H9 (cell line): ENCODE measurements at regions not wholly inside any gene's neighbourhood (a gene's known extent, or its start where the extent isn't known, plus 50 kb on each side); places are given as distances from the start of the nearest gene placed in this dataset.
A peak's percentile ranks its signal among the peaks of the same experiment; 100 is the strongest.

Source experiments
- DNase-seq: peaks from one replicate; pipeline ENCODE4 v3.0.0-alpha.2; 2017
- H2AFZ ChIP-seq: one replicate; pipeline ENCODE4 v1.6.1; 2013; ENCODE audit warnings: mild to moderate bottlenecking, low read length, control low read depth, moderate library complexity
- H2AK5ac ChIP-seq: 2 replicates; pipeline ENCODE4 v1.6.1; 2013; ENCODE audit warnings: low read length, control low read depth, mixed read lengths; ENCODE audit not compliant: insufficient read length
- H2BK120ac ChIP-seq: one replicate; pipeline ENCODE4 v1.6.1; 2013; ENCODE audit warnings: low read depth, mild to moderate bottlenecking, low read length, control low read depth, inconsistent platforms; ENCODE audit not compliant: poor library complexity, severe bottlenecking
- H2BK12ac ChIP-seq: 2 replicates; pipeline ENCODE4 v1.6.1; 2013; ENCODE audit warnings: low read length, control low read depth, mixed read lengths, low read depth; ENCODE audit not compliant: insufficient read length
- H2BK15ac ChIP-seq: 2 replicates; pipeline ENCODE4 v1.6.1; 2013; ENCODE audit warnings: low read depth, low read length, control low read depth
- H2BK20ac ChIP-seq: one replicate; pipeline ENCODE4 v1.6.1; 2013; ENCODE audit warnings: low read depth, mild to moderate bottlenecking, low read length, control low read depth, inconsistent platforms; ENCODE audit not compliant: poor library complexity, severe bottlenecking
- H2BK5ac ChIP-seq: 2 replicates; pipeline ENCODE4 v1.6.1; 2013; ENCODE audit warnings: low read length, control low read depth, mixed read lengths; ENCODE audit not compliant: insufficient read length
- H3K14ac ChIP-seq: 2 replicates; pipeline ENCODE4 v1.6.1; 2013; ENCODE audit warnings: low read length, control low read depth; ENCODE audit not compliant: insufficient read depth
- H3K18ac ChIP-seq: 2 replicates; pipeline ENCODE4 v1.6.1; 2013; ENCODE audit warnings: low read depth, mild to moderate bottlenecking, mixed read lengths, low read length, control low read depth; ENCODE audit not compliant: insufficient read length
- H3K23ac ChIP-seq: 2 replicates; pipeline ENCODE4 v1.6.1; 2013; ENCODE audit warnings: low read length, control low read depth, mixed read lengths, low read depth; ENCODE audit not compliant: insufficient read length
- H3K23me2 ChIP-seq: 2 replicates; pipeline ENCODE4 v1.6.1; 2013; ENCODE audit warnings: low read depth, mild to moderate bottlenecking, mixed read lengths, low read length, control low read depth; ENCODE audit not compliant: insufficient read length, poor library complexity, severe bottlenecking
- H3K27ac ChIP-seq: 2 replicates; pipeline ENCODE4 v1.5.1; 2013; ENCODE audit warnings: low read length, control low read depth, mixed read lengths, low read depth; ENCODE audit not compliant: insufficient read length
- H3K27me3 ChIP-seq: 2 replicates; pipeline ENCODE4 v1.6.1; 2013; ENCODE audit warnings: low read length, control low read depth, inconsistent platforms; ENCODE audit not compliant: insufficient read depth
- H3K4ac ChIP-seq: 2 replicates; pipeline ENCODE4 v1.6.1; 2013; ENCODE audit warnings: low read depth, mild to moderate bottlenecking, control low read depth, inconsistent platforms, low read length, moderate library complexity
- H3K4me1 ChIP-seq: 2 replicates; pipeline ENCODE4 v1.6.1; 2013; ENCODE audit warnings: low read length, control low read depth, inconsistent platforms; ENCODE audit not compliant: insufficient read depth
- H3K4me2 ChIP-seq: 2 replicates; pipeline ENCODE4 v1.6.1; 2013; ENCODE audit warnings: low read length, control low read depth, mixed read lengths; ENCODE audit not compliant: insufficient read length, insufficient read depth
- H3K56ac ChIP-seq: 2 replicates; pipeline ENCODE4 v1.6.1; 2013; ENCODE audit warnings: low read depth, mild to moderate bottlenecking, mixed read lengths, low read length, control low read depth; ENCODE audit not compliant: insufficient read length
- H3K79me1 ChIP-seq: 2 replicates; pipeline ENCODE4 v1.6.1; 2013; ENCODE audit warnings: low read depth, mild to moderate bottlenecking, moderate library complexity, low read length, control low read depth, inconsistent platforms; ENCODE audit not compliant: insufficient read depth, poor library complexity, severe bottlenecking
- H3K79me2 ChIP-seq: 2 replicates; pipeline ENCODE4 v1.6.1; 2013; ENCODE audit warnings: low read length, control low read depth, inconsistent platforms; ENCODE audit not compliant: insufficient read depth
- H3K9ac ChIP-seq: 2 replicates; pipeline ENCODE4 v1.6.1; 2013; ENCODE audit warnings: low read length, control low read depth, mixed read lengths; ENCODE audit not compliant: insufficient read length; ENCODE audit errors: extremely low read depth
- H3K9me3 ChIP-seq: one replicate; pipeline ENCODE4 v1.6.1; 2013; ENCODE audit warnings: low read depth, low read length, inconsistent platforms; ENCODE audit not compliant: control insufficient read depth
- H3T11ph ChIP-seq: one replicate; pipeline ENCODE4 v1.6.1; 2013; ENCODE audit warnings: mild to moderate bottlenecking, low read length, control low read depth, inconsistent platforms
- H4K20me1 ChIP-seq: one replicate; pipeline ENCODE4 v1.6.1; 2013; ENCODE audit not compliant: control insufficient read depth, insufficient read length, insufficient read depth
- H4K5ac ChIP-seq: 2 replicates; pipeline ENCODE4 v1.6.1; 2013; ENCODE audit warnings: low read depth, mild to moderate bottlenecking, mixed read lengths, low read length, control low read depth; ENCODE audit not compliant: insufficient read length
- H4K8ac ChIP-seq: replicated peaks from 2 replicates; pipeline ENCODE4 v1.6.1; 2013; ENCODE audit warnings: low read length, control low read depth, mixed read lengths, low read depth; ENCODE audit not compliant: insufficient read length
- H4K91ac ChIP-seq: 2 replicates; pipeline ENCODE4 v1.6.1; 2013; ENCODE audit warnings: low read depth, mild to moderate bottlenecking, moderate library complexity, mixed read lengths, low read length, control low read depth; ENCODE audit not compliant: insufficient read length
- H3K27ac Mint-ChIP-seq, 3 experiments: 2 replicates in 2 of 3; 3 replicates in 1 of 3; pipeline ENCODE4 v1.8.0; 2020 to 2021; ENCODE audit warnings: mixed read lengths in 3 of 3, mild to moderate bottlenecking in 1 of 3, moderate library complexity in 1 of 3
- H3K27me3 Mint-ChIP-seq: 2 replicates; pipeline ENCODE4 v1.8.0; 2021; ENCODE audit warnings: low read depth, mild to moderate bottlenecking, moderate library complexity, mixed read lengths
- H3K36me3 Mint-ChIP-seq, 3 experiments: 2 replicates in 2 of 3; 3 replicates in 1 of 3; pipeline ENCODE4 v1.8.0; 2020 to 2021; ENCODE audit warnings: low read depth in 3 of 3, mixed read lengths in 3 of 3; ENCODE audit not compliant: insufficient read depth in 1 of 3
- H3K4me1 Mint-ChIP-seq, 2 experiments: 2 replicates each; pipeline ENCODE4 v1.8.0; 2020; ENCODE audit warnings: mixed read lengths in 2 of 2
- H3K4me3 Mint-ChIP-seq, 2 experiments: 2 replicates in 1 of 2; 3 replicates in 1 of 2; pipeline ENCODE4 v1.8.0; 2020 to 2021; ENCODE audit warnings: mild to moderate bottlenecking in 2 of 2, mixed read lengths in 2 of 2, moderate library complexity in 1 of 2
- H3K9me3 Mint-ChIP-seq, 2 experiments: 2 replicates in 1 of 2; 3 replicates in 1 of 2; pipeline ENCODE4 v1.8.0; 2020; ENCODE audit warnings: mild to moderate bottlenecking in 2 of 2, mixed read lengths in 2 of 2, moderate library complexity in 1 of 2
- WGBS: extraction: QIAGEN DNeasy Blood & Tissue Kit; methylation state at CpG from one replicate; pipeline ENCODE4 v1.1.7; 2013; ENCODE audit warnings: missing lambda C conversion rate, low lambda C conversion rate, mixed read lengths; ENCODE audit not compliant: insufficient read length; ENCODE audit errors: extremely low coverage; 5-methylcytosine and 5-hydroxymethylcytosine counted together
- TF ChIP-seq, protein P1 (sequence below): fragments of 200-600 bp; sonication (generic); conservative IDR thresholded peaks from 3 replicates; pipeline ENCODE4 v1.8.0; 2021; ENCODE audit warnings: antibody characterized with exemption, mild to moderate bottlenecking

DNA sequence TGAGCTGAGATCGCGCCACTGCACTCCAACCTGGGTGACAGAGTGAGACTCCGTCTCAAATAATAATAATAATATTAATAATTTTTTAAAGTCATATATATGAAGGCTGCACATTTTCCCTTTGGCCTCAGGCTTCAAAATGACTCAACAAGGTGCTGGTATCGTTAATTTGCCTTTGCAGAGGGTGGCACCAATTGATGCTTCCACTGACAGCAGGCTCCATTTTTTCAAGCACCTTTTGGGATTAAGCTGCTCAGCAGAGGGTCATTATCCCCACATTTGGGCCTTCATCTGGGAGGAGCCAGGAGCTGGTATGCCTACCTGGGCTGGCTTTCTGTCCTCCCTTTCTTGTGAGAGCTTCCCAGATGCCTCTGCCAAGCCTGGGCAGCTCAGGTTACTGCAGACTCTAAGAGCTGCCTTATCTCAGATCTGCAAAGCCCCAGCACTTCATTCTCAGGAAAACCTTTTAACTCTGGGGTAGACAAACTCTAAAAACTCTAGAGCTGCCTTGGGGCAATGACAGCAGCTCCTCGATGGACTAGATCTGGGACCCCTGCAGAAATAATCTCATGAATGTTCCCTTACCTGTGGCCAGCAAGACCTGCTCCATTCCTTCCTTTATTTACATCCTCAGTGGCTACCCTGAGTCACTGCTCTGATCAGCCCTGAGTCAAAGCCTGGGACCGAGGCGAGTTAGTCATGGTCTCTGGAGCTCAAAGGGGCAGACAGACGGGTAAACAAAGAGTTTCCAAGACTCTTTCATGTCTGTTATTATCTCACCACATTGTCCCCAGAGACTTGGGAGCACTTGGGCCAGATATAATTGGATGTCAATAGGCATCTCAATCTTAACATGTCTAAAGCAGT is 80.0 kb upstream of the EYA2 start:
- Histone ChIP-seq H2BK20ac (no peak overlapping the region), H2BK12ac (no peak overlapping the region), H3K4me2 (no peak overlapping the region), H3K4me1 (no peaks in the 10 kb centered on the region), H3K27ac (no peak overlapping the region), H2BK5ac (no peak overlapping the region), H3K18ac (no peak overlapping the region), H2AK5ac (no peak overlapping the region), H3K79me1 (no peaks in the 10 kb centered on the region), H3K14ac (no peak overlapping the region), H3K9ac (no peak overlapping the region), H4K8ac (no peak overlapping the region), H3K56ac (no peak overlapping the region), H2BK15ac (no peak overlapping the region), H3K23me2 (no peaks in the 10 kb centered on the region), H3T11ph (no peak overlapping the region), H3K27me3 (no peaks in the 10 kb centered on the region), H4K91ac (no peak overlapping the region), H3K79me2 (no peaks in the 10 kb centered on the region), H3K23ac (no peak overlapping the region), H2BK120ac (no peak overlapping the region), H3K4ac (no peak overlapping the region), H2AFZ (no peak overlapping the region), H3K9me3 (no peaks in the 10 kb centered on the region), H4K5ac (no peak overlapping the region), H4K20me1 (no peaks in the 10 kb centered on the region)
- peaks cover 2% of the 10 kb centered on the region; the same call in 1 of the 2 replicates for H3K27me3 Mint-ChIP-seq
- no CpG with 5 or more reads among the region's 8 CpGs for WGBS
- peaks cover 12 to 24% of the 10 kb centered on the region in 2 experiments for H3K4me1 Mint-ChIP-seq
- no peaks in the 10 kb centered on the region for H3K36me3 Mint-ChIP-seq
- H3K9me3 Mint-ChIP-seq: no peaks in the 10 kb centered on the region; a peak in 1 of 5 replicates
- no peak overlapping the region for H3K4me3 Mint-ChIP-seq
- H3K27ac Mint-ChIP-seq: peak overlapping the region; percentile 67 to 88 (median 81); a peak in 5 of 7 replicates
- peak; percentile 63 for DNase-seq
- TF ChIP-seq, protein P1, sequence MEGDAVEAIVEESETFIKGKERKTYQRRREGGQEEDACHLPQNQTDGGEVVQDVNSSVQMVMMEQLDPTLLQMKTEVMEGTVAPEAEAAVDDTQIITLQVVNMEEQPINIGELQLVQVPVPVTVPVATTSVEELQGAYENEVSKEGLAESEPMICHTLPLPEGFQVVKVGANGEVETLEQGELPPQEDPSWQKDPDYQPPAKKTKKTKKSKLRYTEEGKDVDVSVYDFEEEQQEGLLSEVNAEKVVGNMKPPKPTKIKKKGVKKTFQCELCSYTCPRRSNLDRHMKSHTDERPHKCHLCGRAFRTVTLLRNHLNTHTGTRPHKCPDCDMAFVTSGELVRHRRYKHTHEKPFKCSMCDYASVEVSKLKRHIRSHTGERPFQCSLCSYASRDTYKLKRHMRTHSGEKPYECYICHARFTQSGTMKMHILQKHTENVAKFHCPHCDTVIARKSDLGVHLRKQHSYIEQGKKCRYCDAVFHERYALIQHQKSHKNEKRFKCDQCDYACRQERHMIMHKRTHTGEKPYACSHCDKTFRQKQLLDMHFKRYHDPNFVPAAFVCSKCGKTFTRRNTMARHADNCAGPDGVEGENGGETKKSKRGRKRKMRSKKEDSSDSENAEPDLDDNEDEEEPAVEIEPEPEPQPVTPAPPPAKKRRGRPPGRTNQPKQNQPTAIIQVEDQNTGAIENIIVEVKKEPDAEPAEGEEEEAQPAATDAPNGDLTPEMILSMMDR: no peak
